Spleen (tissue), 11 donors: ENCODE measurements at regions not wholly inside any gene's neighbourhood (a gene's known extent, or its start where the extent isn't known, plus 50 kb on each side); places are given as distances from the start of the nearest gene placed in this dataset.

Experiments
- DNase-seq: peaks from one replicate; pipeline ENCODE4 v3.0.0-alpha.2; 2020
- H3K27ac ChIP-seq, 8 donors: fragments of 200-600 bp; sonication (generic) in 7 of 8; 1 replicate in 4 of 8; 2 replicates in 4 of 8; pipeline versions ENCODE4 v1.5.0 to v1.8.0; 2016 to 2021; ENCODE audit warnings: inconsistent platforms in 4 of 8, mild to moderate bottlenecking in 4 of 8, moderate library complexity in 1 of 8
- H3K27me3 ChIP-seq, 7 donors: fragments of 200-600 bp; sonication (generic) in 6 of 7; replicated peaks in 1 of 7; 1 replicate in 4 of 7; 2 replicates in 3 of 7; pipeline versions ENCODE4 v1.5.0 to v1.8.0; 2016 to 2021; ENCODE audit warnings: inconsistent platforms in 3 of 7, mild to moderate bottlenecking in 1 of 7
- H3K36me3 ChIP-seq, 6 donors: fragments of 200-600 bp; sonication (generic) in 5 of 6; 1 replicate in 4 of 6; 2 replicates in 2 of 6; pipeline versions ENCODE4 v1.5.0 to v1.8.0; 2016 to 2021; ENCODE audit warnings: inconsistent platforms in 2 of 6
- H3K4me1 ChIP-seq, 6 donors: fragments of 200-600 bp; sonication (generic) in 5 of 6; 1 replicate in 3 of 6; 2 replicates in 3 of 6; pipeline versions ENCODE4 v1.5.0 to v1.8.0; 2016 to 2021; ENCODE audit warnings: inconsistent platforms in 3 of 6
- H3K4me3 ChIP-seq, 8 donors: fragments of 200-600 bp; sonication (generic) in 7 of 8; 1 replicate in 4 of 8; 2 replicates in 4 of 8; pipeline versions ENCODE4 v1.5.0 to v1.8.0; 2016 to 2021; ENCODE audit warnings: inconsistent platforms in 4 of 8, mild to moderate bottlenecking in 4 of 8, moderate library complexity in 2 of 8
- H3K9me3 ChIP-seq, 8 donors: fragments of 200-600 bp; sonication (generic) in 7 of 8; 1 replicate in 4 of 8; 2 replicates in 4 of 8; pipeline versions ENCODE4 v1.5.0 to v1.8.0; 2016 to 2021; ENCODE audit warnings: inconsistent platforms in 4 of 8
- POLR2A ChIP-seq, 3 donors: fragments of 450-650 bp; IDR thresholded peaks; one replicate each; pipeline ENCODE4 v1.5.1; 2017; ENCODE audit warnings: antibody characterized with exemption in 3 of 3, mild to moderate bottlenecking in 1 of 3
- POLR2AphosphoS5 ChIP-seq, 3 donors: sonication (generic); formaldehyde crosslinking; IDR thresholded peaks; one replicate each; pipeline ENCODE4 v1.5.1; 2017; ENCODE audit warnings: antibody characterized with exemption in 3 of 3
- WGBS, 5 donors: extraction: QIAGEN DNeasy Blood & Tissue Kit in 3 of 5; methylation state at CpG; one replicate each; pipeline versions ENCODE4 v1.1.5 to v1.1.7; 2013 to 2018; 5-methylcytosine and 5-hydroxymethylcytosine counted together
- intact Hi-C: fragments of 100-400 bp; cut with DNase I; formaldehyde crosslinking; loops from one replicate; pipeline ENCODE4 v1.15.0; 2023; ENCODE audit warnings: low total_unique reads
- TF ChIP-seq, protein P1 (sequence below), 11 experiments: fragments of 200-600 bp in 7 of 11; fragments of 450-650 bp in 4 of 11; sonication (generic) in 4 of 11; IDR thresholded peaks in 8 of 11; conservative IDR thresholded peaks in 3 of 11; 1 replicate in 7 of 11; 2 replicates in 4 of 11; pipeline versions ENCODE4 v1.4.0 to v1.8.0; 2016 to 2021; ENCODE audit warnings: antibody characterized with exemption in 11 of 11, inconsistent platforms in 4 of 11, mild to moderate bottlenecking in 1 of 11
- donor health status: healthy with polysubstance abuse.
- donor health status: DM: no; HTN: no; CAD: no; lungs with moderate emphysema.
- donor health status: DM: no; HTN: no; CAD: no.
- donor health status: Bipolar disorder and iron deficiency.
- donor health status: healthy.
- donor health status: DM: no; HTN: no; CAD: no.
- donor health status: DM: yes; HTN: yes; CAD: no.

- TF ChIP-seq, protein P1, sequence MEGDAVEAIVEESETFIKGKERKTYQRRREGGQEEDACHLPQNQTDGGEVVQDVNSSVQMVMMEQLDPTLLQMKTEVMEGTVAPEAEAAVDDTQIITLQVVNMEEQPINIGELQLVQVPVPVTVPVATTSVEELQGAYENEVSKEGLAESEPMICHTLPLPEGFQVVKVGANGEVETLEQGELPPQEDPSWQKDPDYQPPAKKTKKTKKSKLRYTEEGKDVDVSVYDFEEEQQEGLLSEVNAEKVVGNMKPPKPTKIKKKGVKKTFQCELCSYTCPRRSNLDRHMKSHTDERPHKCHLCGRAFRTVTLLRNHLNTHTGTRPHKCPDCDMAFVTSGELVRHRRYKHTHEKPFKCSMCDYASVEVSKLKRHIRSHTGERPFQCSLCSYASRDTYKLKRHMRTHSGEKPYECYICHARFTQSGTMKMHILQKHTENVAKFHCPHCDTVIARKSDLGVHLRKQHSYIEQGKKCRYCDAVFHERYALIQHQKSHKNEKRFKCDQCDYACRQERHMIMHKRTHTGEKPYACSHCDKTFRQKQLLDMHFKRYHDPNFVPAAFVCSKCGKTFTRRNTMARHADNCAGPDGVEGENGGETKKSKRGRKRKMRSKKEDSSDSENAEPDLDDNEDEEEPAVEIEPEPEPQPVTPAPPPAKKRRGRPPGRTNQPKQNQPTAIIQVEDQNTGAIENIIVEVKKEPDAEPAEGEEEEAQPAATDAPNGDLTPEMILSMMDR (IDR thresholded peaks at IDR 0.05 in 8 of 11, conservative IDR thresholded peaks at IDR 0.05 in 3 of 11) = no peak
- TF ChIP-seq POLR2A (IDR thresholded peaks at IDR 0.05) (no peak), POLR2AphosphoS5 (IDR thresholded peaks at IDR 0.05) (no peak)
- 85 to 95% (median 93%) methylated on average over 1 of the region's 1 CpG for WGBS, 5 donors
- intact Hi-C loops = no loop called here
- H3K27ac ChIP-seq = no peak overlapping the region
- H3K9me3 ChIP-seq = no peaks in the 10 kb centered on the region
- no peaks in the 10 kb centered on the region for H3K36me3 ChIP-seq
- DNase-seq = no peak
- H3K27me3 ChIP-seq = no peaks in the 10 kb centered on the region
- no peaks in the 10 kb centered on the region for H3K4me1 ChIP-seq
- no peak overlapping the region for H3K4me3 ChIP-seq
Measured at GRCh38 chr1:194478731-194479130, 1292.3 kb upstream of the B3GALT2 start.

DNA sequence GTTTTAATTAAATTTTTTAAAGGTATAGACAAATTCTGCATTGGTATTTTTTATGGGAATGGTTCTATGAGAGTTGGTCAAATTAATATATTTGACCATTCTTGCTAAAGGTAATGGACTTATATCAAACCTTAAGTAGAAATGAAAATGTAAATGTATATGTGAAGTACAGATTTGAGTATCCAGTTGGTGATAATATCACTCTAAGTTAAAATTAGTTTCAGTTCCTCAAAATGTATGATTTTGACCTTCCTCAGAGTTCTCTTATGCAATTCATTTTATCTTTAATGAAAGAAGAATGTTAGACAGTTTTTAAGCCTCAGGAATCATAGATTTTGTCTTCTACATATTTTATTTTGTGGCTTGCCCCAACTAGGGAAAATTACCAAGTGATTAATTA, 1291.5 kb upstream of the B3GALT2 start:
- intact Hi-C loops = no loop called here
- H3K4me1 ChIP-seq = no peaks in the 10 kb centered on the region
- TF ChIP-seq POLR2AphosphoS5 (IDR thresholded peaks at IDR 0.05) = no peak
- TF ChIP-seq, protein P1 (IDR thresholded peaks at IDR 0.05 in 8 of 11, conservative IDR thresholded peaks at IDR 0.05 in 3 of 11) = no peak
- TF ChIP-seq POLR2A (IDR thresholded peaks at IDR 0.05) = no peak

DNA sequence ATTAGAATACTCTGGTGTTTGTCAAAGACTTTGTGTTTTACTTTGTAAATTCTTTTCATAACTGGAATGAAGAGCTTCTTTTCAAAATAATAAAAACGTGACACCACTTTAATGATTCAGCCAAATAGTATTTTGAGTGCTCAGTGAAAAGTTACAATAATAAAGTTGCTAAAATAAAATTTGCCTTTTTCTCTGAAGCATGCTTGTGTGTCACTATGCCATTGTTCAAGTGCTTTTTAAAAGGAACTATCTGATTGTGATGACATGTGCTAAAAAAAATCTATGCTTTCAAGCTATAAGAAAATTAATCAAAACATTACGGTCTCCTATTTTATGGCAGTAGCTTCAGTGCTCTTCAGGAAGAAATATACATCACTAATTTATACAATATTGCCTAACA, 1290.5 kb upstream of the B3GALT2 start:
- no peaks in the 10 kb centered on the region for H3K27me3 ChIP-seq
- intact Hi-C loops = no loop called here
- WGBS, 5 donors = 56 to 80% (median 73%) methylated on average over 2 of the region's 2 CpGs
- no peak overlapping the region for H3K4me3 ChIP-seq
- no peak overlapping the region for H3K27ac ChIP-seq
- no peaks in the 10 kb centered on the region for H3K9me3 ChIP-seq
- no peaks in the 10 kb centered on the region for H3K4me1 ChIP-seq
- no peak for DNase-seq
- no peaks in the 10 kb centered on the region for H3K36me3 ChIP-seq
- TF ChIP-seq POLR2AphosphoS5 (IDR thresholded peaks at IDR 0.05) (no peak), POLR2A (IDR thresholded peaks at IDR 0.05) (no peak)
- TF ChIP-seq, protein P1 (IDR thresholded peaks at IDR 0.05 in 8 of 11, conservative IDR thresholded peaks at IDR 0.05 in 3 of 11) = no peak

More for the DNA sequence above, 1291.5 kb upstream of the B3GALT2 start:
- no peak overlapping the region for H3K4me3 ChIP-seq
- no peaks in the 10 kb centered on the region for H3K36me3 ChIP-seq
- DNase-seq = no peak
- H3K9me3 ChIP-seq = no peaks in the 10 kb centered on the region
- H3K27me3 ChIP-seq = no peaks in the 10 kb centered on the region
- H3K27ac ChIP-seq = no peak overlapping the region

GRCh38 chr1:194476351-194476750, 1289.9 kb upstream of the B3GALT2 start:
- intact Hi-C loops = no loop called here
- Histone ChIP-seq H3K9me3 (no peaks in the 10 kb centered on the region), H3K27ac (no peak overlapping the region), H3K4me3 (no peak overlapping the region), H3K27me3 (no peaks in the 10 kb centered on the region), H3K4me1 (no peaks in the 10 kb centered on the region), H3K36me3 (no peaks in the 10 kb centered on the region)
- no peak for TF ChIP-seq POLR2A (IDR thresholded peaks at IDR 0.05)
- TF ChIP-seq, protein P1 (IDR thresholded peaks at IDR 0.05 in 8 of 11, conservative IDR thresholded peaks at IDR 0.05 in 3 of 11) = no peak
- no peak for TF ChIP-seq POLR2AphosphoS5 (IDR thresholded peaks at IDR 0.05)
- 63 to 77% (median 70%) methylated on average over 2 of the region's 2 CpGs for WGBS, 5 donors
- DNase-seq = no peak
